Activated naive CD4-positive, alpha-beta T cell treated with anti-CD3 and anti-CD28 coated beads for 36 hours (primary cell): ENCODE measurements at regions not wholly inside any gene's neighbourhood (a gene's known extent, or its start where the extent isn't known, plus 50 kb on each side); places are given as distances from the start of the nearest gene placed in this dataset.
"Not testable (repeated sequence)": the region's sequence is repeated elsewhere in the genome, so short reads cannot be mapped to it uniquely, and the experiment has no call there.

Source experiments
- CTCF ChIA-PET: fragments of 350-600 bp; sonication (Branson Sonifier 250); formaldehyde crosslinking; loops from one replicate; lab custom pipeline; 2021; ENCODE audit warnings: antibody characterized with exemption; lab: Charles Lee
- DNase-seq: peaks from one replicate; pipeline ENCODE4 v3.0.0-alpha.2; 2020
- H3K27ac Mint-ChIP-seq: one replicate; pipeline ENCODE4 v1.8.0; 2021; ENCODE audit warnings: mild to moderate bottlenecking, mixed read lengths
- H3K27me3 Mint-ChIP-seq: one replicate; pipeline ENCODE4 v1.8.0; 2021; ENCODE audit warnings: low read depth, mixed read lengths
- H3K36me3 Mint-ChIP-seq: one replicate; pipeline ENCODE4 v1.8.0; 2021; ENCODE audit warnings: low read depth, mixed read lengths
- H3K4me1 Mint-ChIP-seq: one replicate; pipeline ENCODE4 v1.8.0; 2021; ENCODE audit warnings: low read depth, mixed read lengths
- H3K4me3 Mint-ChIP-seq: one replicate; pipeline ENCODE4 v1.8.0; 2021; ENCODE audit warnings: mild to moderate bottlenecking, moderate library complexity, mixed read lengths
- H3K9me3 Mint-ChIP-seq: one replicate; pipeline ENCODE4 v1.8.0; 2021; ENCODE audit warnings: mixed read lengths
- intact Hi-C: fragments of 100-400 bp; cut with micrococcal nuclease; formaldehyde crosslinking; loops from one replicate; pipeline ENCODE4 v1.15.1; 2023

DNA sequence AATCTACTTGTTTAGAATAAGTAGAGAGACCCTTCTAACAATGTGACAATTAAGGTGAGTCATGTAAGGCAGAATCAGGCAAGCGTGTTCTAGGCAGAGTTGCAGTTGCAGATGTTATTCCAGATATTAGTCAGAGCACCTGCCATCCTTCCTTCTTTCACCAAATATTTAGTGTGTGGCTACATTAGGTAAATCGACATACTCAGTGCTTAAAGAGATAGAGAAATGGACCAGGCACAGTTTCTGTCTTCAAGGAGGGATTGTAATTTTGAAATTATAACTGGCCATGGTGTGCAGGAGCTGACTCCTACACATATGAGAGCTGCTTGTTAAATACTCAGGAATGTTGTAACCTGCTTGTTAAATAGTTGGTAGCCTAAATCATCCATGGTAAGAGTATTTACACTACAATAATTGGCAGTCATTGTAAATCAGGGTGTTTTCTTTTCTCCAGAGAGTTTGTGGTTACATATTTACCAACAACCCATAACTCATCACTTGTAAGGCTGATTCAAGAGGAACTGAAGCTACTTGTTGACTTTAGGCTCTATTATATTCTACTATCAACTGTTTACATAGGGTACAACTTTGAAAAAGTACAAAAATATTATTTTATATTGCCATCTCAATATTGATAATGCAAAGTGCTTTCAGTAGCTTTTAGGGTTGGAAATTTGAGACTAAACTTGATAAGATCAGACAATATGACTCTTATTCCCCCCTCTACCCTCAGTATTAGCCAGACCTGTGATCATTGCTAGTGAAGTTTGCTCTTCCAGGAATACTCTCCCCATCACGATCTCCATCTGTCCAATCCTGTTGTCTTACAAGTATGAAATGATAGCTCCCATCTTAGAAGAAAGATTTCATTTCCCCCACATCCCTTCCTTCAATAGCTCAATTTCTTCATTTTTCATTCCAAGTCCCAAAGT lies 607.1 kb downstream of the COL12A1 start:
- Mint-ChIP-seq H3K27ac (no peak overlapping the region), H3K4me3 (no peak overlapping the region), H3K4me1 (no peaks in the 10 kb centered on the region), H3K27me3 (no peaks in the 10 kb centered on the region), H3K9me3 (no peaks in the 10 kb centered on the region), H3K36me3 (no peaks in the 10 kb centered on the region)
- DNase-seq = no peak
- CTCF ChIA-PET = no interaction called here
- intact Hi-C loops = no loop called here

DNA sequence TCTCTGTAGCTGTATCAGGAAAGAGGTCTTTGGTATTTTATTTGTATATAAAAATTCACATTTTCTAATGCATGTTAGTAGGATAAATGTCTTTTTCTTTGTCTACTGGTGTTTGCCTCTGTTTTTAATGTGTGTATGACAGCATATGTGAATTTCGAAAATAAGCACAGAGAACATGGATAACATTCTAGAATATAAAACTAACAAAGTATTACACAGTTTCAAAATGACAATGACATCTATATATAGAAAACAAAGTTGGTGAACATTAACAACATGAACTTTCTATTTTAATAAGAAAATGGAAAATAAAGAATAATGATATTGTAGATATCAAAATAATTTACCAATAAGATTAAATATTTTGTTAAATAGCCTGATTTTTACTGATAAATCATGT lies 608.0 kb downstream of the COL12A1 start:
- Mint-ChIP-seq H3K9me3 (peaks cover 5% of the 10 kb centered on the region), H3K36me3 (no peaks in the 10 kb centered on the region), H3K27me3 (no peaks in the 10 kb centered on the region), H3K4me1 (no peaks in the 10 kb centered on the region), H3K4me3 (no peak overlapping the region), H3K27ac (no peak overlapping the region)
- no peak for DNase-seq
- intact Hi-C loops = no loop called here
- CTCF ChIA-PET = no interaction called here

GRCh38 chr6:74597266-74597665 lies 608.6 kb downstream of the COL12A1 start:
- Mint-ChIP-seq H3K36me3 (no peaks in the 10 kb centered on the region), H3K27ac (no peak overlapping the region)
- CTCF ChIA-PET = no interaction called here

DNA sequence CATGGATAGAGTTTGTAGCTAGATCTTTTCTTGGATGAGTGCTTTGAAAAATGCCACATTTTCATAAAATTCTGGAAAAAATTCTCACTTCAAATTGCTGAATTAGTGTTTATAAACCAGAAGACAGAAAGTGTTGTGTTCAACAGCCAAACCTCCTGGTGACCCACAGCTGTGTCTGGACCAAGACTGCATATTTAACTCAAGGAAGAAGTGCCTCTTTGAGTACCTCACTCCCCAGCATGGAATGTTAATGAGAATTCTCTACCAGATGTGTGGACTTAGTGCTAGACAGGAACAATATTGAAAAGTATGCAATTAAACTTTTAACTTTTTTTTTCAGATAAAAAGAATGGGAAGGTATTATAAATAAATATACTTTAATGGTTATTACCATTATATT lies 609.3 kb downstream of the COL12A1 start:
- no peaks in the 10 kb centered on the region for H3K36me3 Mint-ChIP-seq
- H3K9me3 Mint-ChIP-seq = peaks cover 6% of the 10 kb centered on the region
- CTCF ChIA-PET = no interaction called here
- no peaks in the 10 kb centered on the region for H3K27me3 Mint-ChIP-seq
- no peak for DNase-seq
- intact Hi-C loops = no loop called here
- H3K4me1 Mint-ChIP-seq = no peaks in the 10 kb centered on the region
- no peak overlapping the region for H3K27ac Mint-ChIP-seq
- H3K4me3 Mint-ChIP-seq = no peak overlapping the region

More at GRCh38 chr6:74597266-74597665, 608.6 kb downstream of the COL12A1 start:
- Mint-ChIP-seq H3K4me3 (no peak overlapping the region), H3K9me3 (peaks cover 6% of the 10 kb centered on the region), H3K4me1 (no peaks in the 10 kb centered on the region), H3K27me3 (no peaks in the 10 kb centered on the region)
- intact Hi-C loops = no loop called here
- no peak for DNase-seq

- H3K36me3 Mint-ChIP-seq, H3K27me3 Mint-ChIP-seq, H3K9me3 Mint-ChIP-seq, H3K27ac Mint-ChIP-seq, intact Hi-C loops, H3K4me1 Mint-ChIP-seq, H3K4me3 Mint-ChIP-seq, DNase-seq: not testable (repeated sequence)
- CTCF ChIA-PET = interaction anchor here (0.6 kb wide), 1 partner anchor 196 kb away, joined by 3 read pairs; no protein-coding TSS in a partner anchor
Observed at GRCh38 chr6:74594350-74594749, 611.5 kb downstream of the COL12A1 start.

GRCh38 chr6:74588094-74588832 lies 617.6 kb downstream of the COL12A1 start:
- H3K4me1 Mint-ChIP-seq = no peaks in the 10 kb centered on the region
- no peak for DNase-seq
- H3K27ac Mint-ChIP-seq = no peak overlapping the region
- no peak overlapping the region for H3K4me3 Mint-ChIP-seq
- no peaks in the 10 kb centered on the region for H3K27me3 Mint-ChIP-seq
- H3K36me3 Mint-ChIP-seq = no peaks in the 10 kb centered on the region
- intact Hi-C loops = no loop called here
- CTCF ChIA-PET = no interaction called here
- peaks cover 6% of the 10 kb centered on the region for H3K9me3 Mint-ChIP-seq

DNA sequence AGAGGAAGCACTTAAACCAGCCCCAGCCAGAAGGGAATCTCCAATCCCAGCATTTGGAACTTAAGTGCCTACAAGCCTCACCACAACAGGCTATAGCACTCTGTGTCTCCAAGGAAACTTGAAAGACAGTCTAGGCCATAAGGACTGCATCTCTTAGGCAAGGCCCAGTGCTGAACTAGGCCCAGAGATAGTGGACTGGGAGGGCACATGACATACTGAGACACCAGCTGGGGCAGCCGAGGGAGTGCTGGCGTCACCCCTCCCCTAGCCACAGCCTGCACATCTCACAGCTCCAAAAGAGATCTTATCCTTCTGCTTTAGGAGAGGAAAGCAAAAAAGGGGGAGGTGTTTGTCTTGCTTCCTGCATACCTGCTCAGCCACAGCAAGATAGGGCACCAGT lies 618.5 kb downstream of the COL12A1 start:
- intact Hi-C loops = no loop called here
- Mint-ChIP-seq H3K36me3 (no peaks in the 10 kb centered on the region), H3K4me1 (no peaks in the 10 kb centered on the region), H3K9me3 (no peaks in the 10 kb centered on the region), H3K4me3 (no peak overlapping the region), H3K27ac (no peak overlapping the region), H3K27me3 (no peaks in the 10 kb centered on the region)
- CTCF ChIA-PET = no interaction called here
- DNase-seq = no peak

GRCh38 chr6:74585753-74586152 lies 620.1 kb downstream of the COL12A1 start:
- CTCF ChIA-PET = no interaction called here
- Mint-ChIP-seq H3K4me3 (no peak overlapping the region), H3K4me1 (no peaks in the 10 kb centered on the region), H3K9me3 (no peaks in the 10 kb centered on the region), H3K27ac (no peak overlapping the region), H3K27me3 (no peaks in the 10 kb centered on the region), H3K36me3 (no peaks in the 10 kb centered on the region)
- no peak for DNase-seq
- intact Hi-C loops = no loop called here

- Mint-ChIP-seq H3K4me1 (no peaks in the 10 kb centered on the region), H3K36me3 (no peaks in the 10 kb centered on the region), H3K27ac (no peak overlapping the region), H3K4me3 (no peak overlapping the region), H3K9me3 (no peaks in the 10 kb centered on the region), H3K27me3 (no peaks in the 10 kb centered on the region)
- intact Hi-C loops = no loop called here
- CTCF ChIA-PET = no interaction called here
- DNase-seq = no peak
Observed at GRCh38 chr6:74581681-74582080, 624.2 kb downstream of the COL12A1 start.

DNA sequence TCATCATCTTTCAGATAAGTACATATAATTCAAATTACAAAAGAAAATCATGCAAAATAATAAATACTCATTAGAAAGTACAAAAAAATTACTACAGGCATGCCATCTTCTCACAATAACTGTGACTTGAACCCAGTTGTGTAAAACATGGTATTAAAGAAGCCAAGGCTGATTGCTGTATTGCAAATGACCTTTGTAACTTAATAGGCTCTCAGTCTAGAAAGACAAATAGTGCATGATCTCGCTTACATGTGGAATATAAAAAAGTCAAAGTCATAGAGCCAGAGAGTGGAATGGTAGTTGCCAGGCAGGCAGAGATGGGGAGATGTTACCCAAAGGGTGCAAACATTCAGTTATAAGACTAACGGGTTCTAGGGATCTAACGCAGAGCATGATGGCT lies 626.1 kb downstream of the COL12A1 start:
- intact Hi-C loops = loop anchor here (10.0 kb wide), 1 partner anchor 725 kb away; no protein-coding TSS in a partner anchor
- no peak overlapping the region for H3K27ac Mint-ChIP-seq
- H3K36me3 Mint-ChIP-seq = no peaks in the 10 kb centered on the region
- DNase-seq = no peak
- H3K4me1 Mint-ChIP-seq = no peaks in the 10 kb centered on the region
- no peaks in the 10 kb centered on the region for H3K9me3 Mint-ChIP-seq
- H3K27me3 Mint-ChIP-seq = no peaks in the 10 kb centered on the region
- CTCF ChIA-PET = interaction anchor here (0.7 kb wide), 1 partner anchor 313 kb away, joined by 3 read pairs; no protein-coding TSS in a partner anchor
- no peak overlapping the region for H3K4me3 Mint-ChIP-seq

GRCh38 chr6:74579047-74579446 lies 626.8 kb downstream of the COL12A1 start:
- CTCF ChIA-PET = no interaction called here
- no peak overlapping the region for H3K4me3 Mint-ChIP-seq
- DNase-seq = no peak
- no peaks in the 10 kb centered on the region for H3K9me3 Mint-ChIP-seq
- intact Hi-C loops = loop anchor here (10.0 kb wide), 1 partner anchor 724 kb away; no protein-coding TSS in a partner anchor
- no peaks in the 10 kb centered on the region for H3K4me1 Mint-ChIP-seq
- H3K27me3 Mint-ChIP-seq = no peaks in the 10 kb centered on the region
- H3K36me3 Mint-ChIP-seq = no peaks in the 10 kb centered on the region
- H3K27ac Mint-ChIP-seq = no peak overlapping the region

DNA sequence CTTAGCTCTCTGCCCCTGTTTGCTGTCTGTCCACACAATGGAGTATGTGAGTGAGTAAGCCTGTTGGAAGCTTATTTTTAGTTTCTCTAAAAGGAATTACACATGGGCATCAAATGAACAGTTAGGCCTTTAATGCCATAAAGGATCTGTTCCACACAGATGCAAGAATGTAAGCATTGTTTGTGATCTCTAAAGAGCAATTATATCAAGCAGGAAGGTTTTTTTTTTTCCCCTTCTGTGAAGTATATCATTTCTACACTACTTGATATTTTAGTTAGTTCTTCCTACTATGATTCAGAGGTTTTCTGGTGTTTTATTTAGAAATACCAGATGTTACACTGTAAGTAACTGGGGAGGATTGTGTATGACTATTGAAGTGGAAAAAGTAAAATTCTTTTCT lies 627.5 kb downstream of the COL12A1 start:
- no peaks in the 10 kb centered on the region for H3K4me1 Mint-ChIP-seq
- H3K27me3 Mint-ChIP-seq = no peaks in the 10 kb centered on the region
- H3K9me3 Mint-ChIP-seq = no peaks in the 10 kb centered on the region
- CTCF ChIA-PET = interaction anchor here (0.7 kb wide), 1 partner anchor 63 kb away, joined by 3 read pairs; no protein-coding TSS in a partner anchor
- H3K36me3 Mint-ChIP-seq = no peaks in the 10 kb centered on the region
- H3K27ac Mint-ChIP-seq = no peak overlapping the region
- DNase-seq = no peak
- intact Hi-C loops = loop anchor here (10.0 kb wide), 1 partner anchor 724 kb away; no protein-coding TSS in a partner anchor
- no peak overlapping the region for H3K4me3 Mint-ChIP-seq
